A549 (cell line): ENCODE measurements at regions not wholly inside any gene's neighbourhood (a gene's known extent, or its start where the extent isn't known, plus 50 kb on each side); places are given as distances from the start of the nearest gene placed in this dataset.

Experiments used
- ATAC-seq, 2 experiments: fragments of 200-7000 bp in 1 of 2; fragments of >200 bp in 1 of 2; cut with Nextera tagmentation in 1 of 2; cut with Tn5 transposase in 1 of 2; 3 replicates each; pipeline versions ENCODE4 v1.8.0 to v1.9.1; 2018 to 2020; ENCODE audit warnings: mild to moderate bottlenecking in 1 of 2, moderate library complexity in 1 of 2
- CTCF ChIA-PET: fragments of 300-600 bp; sonication (Branson Sonifier 250); formaldehyde crosslinking; extraction: SDS; loops from one replicate; lab custom pipeline; 2021; ENCODE audit warnings: antibody characterized with exemption, inconsistent platforms; lab: Yijun Ruan, JAX
- POLR2A ChIA-PET: fragments of 350-600 bp; formaldehyde crosslinking; extraction: SDS; loops from one replicate; lab custom pipeline; 2021; ENCODE audit warnings: antibody characterized with exemption, inconsistent platforms; lab: Yijun Ruan, JAX
- DNase-seq, 2 experiments: peaks; one replicate each; pipeline versions ENCODE4 v3.0.0 to v3.0.0-alpha.2; 2011 to 2016; ENCODE audit warnings: low read depth in 1 of 2, low spot score in 1 of 2
- FAIRE-seq: peaks from 2 replicates; lab custom pipeline; 2011; peaks lifted over from hg19 to GRCh38; lab: Jason Lieb, UNC
- H3K27ac ChIP-seq, 2 experiments: fragments of >200 bp; sonication (Bioruptor Twin); formaldehyde crosslinking; 3 replicates each; pipeline ENCODE4 v1.5.1; 2016 to 2017
- H3K4me1 ChIP-seq: fragments of >200 bp; sonication (Bioruptor Twin); formaldehyde crosslinking; 3 replicates; pipeline ENCODE4 v1.6.1; 2016
- H3K4me2 ChIP-seq: fragments of >200 bp; sonication (Bioruptor Twin); formaldehyde crosslinking; 3 replicates; pipeline ENCODE4 v1.6.1; 2016
- H3K4me3 ChIP-seq: fragments of >200 bp; sonication (Bioruptor Twin); formaldehyde crosslinking; 3 replicates; pipeline ENCODE4 v1.5.1; 2016
- H3K9me3 ChIP-seq: fragments of >200 bp; sonication (Bioruptor Twin); formaldehyde crosslinking; 3 replicates; pipeline ENCODE4 v1.6.1; 2016
- BCL3 ChIP-seq: fragments of >200 bp; sonication (Bioruptor Twin); formaldehyde crosslinking; IDR thresholded peaks from 3 replicates; pipeline ENCODE4 v1.6.1; 2016
- CBX8 ChIP-seq: fragments of 200-600 bp; sonication (generic); IDR thresholded peaks from 2 replicates; pipeline ENCODE4 v1.6.1; 2016
- CHD2 ChIP-seq: fragments of 150-350 bp; IDR thresholded peaks from 2 replicates; pipeline ENCODE4 v1.6.1; 2014; ENCODE audit warnings: low read length; ENCODE audit not compliant: partially characterized antibody
- CHD4 ChIP-seq: fragments of 200-600 bp; sonication (generic); IDR thresholded peaks from 2 replicates; pipeline ENCODE4 v1.6.1; 2016; ENCODE audit warnings: antibody characterized with exemption, mild to moderate bottlenecking, borderline replicate concordance
- CTCF ChIP-seq: fragments of >200 bp; sonication (Bioruptor Twin); formaldehyde crosslinking; IDR thresholded peaks from 3 replicates; pipeline ENCODE4 v1.5.1; 2016
- E2F6 ChIP-seq: IDR thresholded peaks from 2 replicates; pipeline ENCODE4 v1.6.1; 2012; ENCODE audit warnings: low read depth, borderline replicate concordance
- EHF ChIP-seq: fragments of 250-450 bp; sonication (Bioruptor Pico); IDR thresholded peaks from 2 replicates; pipeline ENCODE4 v1.5.0; 2020; ENCODE audit warnings: mild to moderate bottlenecking
- EHMT2 ChIP-seq: fragments of 200-600 bp; sonication (generic); IDR thresholded peaks from 2 replicates; pipeline ENCODE4 v1.6.1; 2016; ENCODE audit warnings: antibody characterized with exemption, low read depth, mild to moderate bottlenecking, moderate library complexity
- ESRRA ChIP-seq: fragments of 150-350 bp; IDR thresholded peaks from 2 replicates; pipeline ENCODE4 v1.6.1; 2014; ENCODE audit warnings: mild to moderate bottlenecking, low read length, borderline replicate concordance
- FOXS1 ChIP-seq: fragments of 250-450 bp; sonication (Bioruptor Pico); IDR thresholded peaks from 2 replicates; pipeline ENCODE4 v1.5.0; 2020; ENCODE audit warnings: mild to moderate bottlenecking, moderate library complexity
- HOXB13 ChIP-seq: fragments of 250-450 bp; sonication (Bioruptor Pico); IDR thresholded peaks from 2 replicates; pipeline ENCODE4 v1.5.0; 2020; ENCODE audit warnings: low read depth, mild to moderate bottlenecking, moderate library complexity
- HOXB5 ChIP-seq: fragments of 250-450 bp; sonication (Bioruptor Pico); IDR thresholded peaks from 2 replicates; pipeline ENCODE4 v1.5.0; 2020; ENCODE audit warnings: mild to moderate bottlenecking, moderate library complexity
- MAX ChIP-seq: IDR thresholded peaks from 2 replicates; pipeline ENCODE4 v1.6.1; 2012
- MAZ ChIP-seq: fragments of 150-350 bp; IDR thresholded peaks from 2 replicates; pipeline ENCODE4 v1.6.1; 2014; ENCODE audit warnings: antibody characterized with exemption, low read depth, low read length, borderline replicate concordance
- NFE2L2 ChIP-seq: fragments of 150-350 bp; conservative IDR thresholded peaks from 2 replicates; pipeline ENCODE4 v1.6.1; 2014; ENCODE audit warnings: low read length
- NR3C1 ChIP-seq: fragments of >200 bp; sonication (Bioruptor Twin); formaldehyde crosslinking; IDR thresholded peaks from 3 replicates; pipeline ENCODE4 v1.6.1; 2017
- POLR2A ChIP-seq: IDR thresholded peaks from 2 replicates; pipeline ENCODE4 v1.6.1; 2012; ENCODE audit warnings: mild to moderate bottlenecking, low read length
- RCOR1 ChIP-seq: fragments of 150-350 bp; IDR thresholded peaks from 2 replicates; pipeline ENCODE4 v1.6.1; 2014; ENCODE audit warnings: antibody characterized with exemption, low read length, low read depth
- SMC3 ChIP-seq: fragments of >200 bp; sonication (Bioruptor Twin); formaldehyde crosslinking; IDR thresholded peaks from 3 replicates; pipeline ENCODE4 v1.6.1; 2018; ENCODE audit warnings: inconsistent platforms
- SREBF2 ChIP-seq: fragments of 450-650 bp; IDR thresholded peaks from 2 replicates; pipeline ENCODE4 v1.6.1; 2014; ENCODE audit warnings: mild to moderate bottlenecking, moderate library complexity
- ZFP36 ChIP-seq: fragments of 450-650 bp; IDR thresholded peaks from 2 replicates; pipeline ENCODE4 v1.6.1; 2014; ENCODE audit warnings: borderline replicate concordance; ENCODE audit not compliant: partially characterized antibody
- ZSCAN20 ChIP-seq: fragments of 250-450 bp; sonication (Bioruptor Pico); IDR thresholded peaks from 2 replicates; pipeline ENCODE4 v1.8.0; 2022; ENCODE audit warnings: mild to moderate bottlenecking, moderate library complexity
- WGBS: methylation state at CpG from one replicate; pipeline ENCODE4 v1.1.6; 2017; ENCODE audit errors: missing lambda C conversion rate; 5-methylcytosine and 5-hydroxymethylcytosine counted together

GRCh38 chr21:16309250-16309971 is 579.6 kb downstream of the USP25 start:
- no peak for ATAC-seq
- no peaks in the 10 kb centered on the region for H3K4me1 ChIP-seq
- TF ChIP-seq MAX (no peak), E2F6 (no peak), SREBF2 (no peak), CHD4 (no peak)
- H3K4me2 ChIP-seq, result no peak overlapping the region
- no peaks in the 10 kb centered on the region for H3K9me3 ChIP-seq
- no peak for DNase-seq
- WGBS, result 94% methylated on average over 17 of the region's 17 CpGs
- no peak overlapping the region for H3K27ac ChIP-seq
- no peak overlapping the region for H3K4me3 ChIP-seq
- FAIRE-seq, result no peak
- ChIA-PET POLR2A (no interaction called here), CTCF (no interaction called here)

- H3K4me2 ChIP-seq, result no peak overlapping the region
- no peaks in the 10 kb centered on the region for H3K9me3 ChIP-seq
- ATAC-seq (no peak), DNase-seq (no peak), FAIRE-seq (no peak)
- ChIA-PET CTCF (no interaction called here), POLR2A (no interaction called here)
- no peak overlapping the region for H3K4me3 ChIP-seq
- 86% methylated on average over 9 of the region's 9 CpGs for WGBS
- H3K27ac ChIP-seq, result no peak overlapping the region
- no peaks in the 10 kb centered on the region for H3K4me1 ChIP-seq
- TF ChIP-seq ZFP36, result no peak
- no peak for TF ChIP-seq HOXB5 (CRISPR knock-in tag)
- no peak for TF ChIP-seq BCL3
- no peak for TF ChIP-seq NFE2L2
- no peak for TF ChIP-seq MAZ
- no peak for TF ChIP-seq MAX
- TF ChIP-seq HOXB13 (CRISPR knock-in tag), result no peak
- TF ChIP-seq ZSCAN20 (CRISPR knock-in tag), result no peak
- TF ChIP-seq FOXS1 (CRISPR knock-in tag), result no peak
- TF ChIP-seq, all 56 proteins: peak for 0
Measured at GRCh38 chr21:16310176-16310575, 580.4 kb downstream of the USP25 start.

- no peaks in the 10 kb centered on the region for H3K9me3 ChIP-seq
- ATAC-seq, result no peak
- H3K4me3 ChIP-seq, result no peak overlapping the region
- CTCF ChIA-PET, result no interaction called here
- H3K27ac ChIP-seq, result no peak overlapping the region
- WGBS, result 74% methylated on average over 3 of the region's 3 CpGs
- no peak for FAIRE-seq
- H3K4me1 ChIP-seq, result no peaks in the 10 kb centered on the region
- POLR2A ChIA-PET, result no interaction called here
- H3K4me2 ChIP-seq, result no peak overlapping the region
- TF ChIP-seq EHMT2, result no peak
- no peak for TF ChIP-seq CBX8
- no peak for TF ChIP-seq CHD4
- no peak for TF ChIP-seq BCL3
- no peak for TF ChIP-seq FOXS1 (CRISPR knock-in tag)
- TF ChIP-seq SMC3, result no peak
- TF ChIP-seq ESRRA, result no peak
- TF ChIP-seq, all 56 proteins: peak for 0
- no peak for DNase-seq
Measured at GRCh38 chr21:16311229-16311628, 581.4 kb downstream of the USP25 start.

GRCh38 chr21:16312321-16312720 is 582.5 kb downstream of the USP25 start:
- H3K4me3 ChIP-seq, result no peak overlapping the region
- POLR2A ChIA-PET, result no interaction called here
- CTCF ChIA-PET, result no interaction called here
- H3K4me2 ChIP-seq, result no peak overlapping the region
- no peaks in the 10 kb centered on the region for H3K4me1 ChIP-seq
- no peak for DNase-seq
- no peaks in the 10 kb centered on the region for H3K9me3 ChIP-seq
- no peak for FAIRE-seq
- no peak overlapping the region for H3K27ac ChIP-seq
- no peak for ATAC-seq
- TF ChIP-seq ZFP36, result no peak
- TF ChIP-seq CHD4, result no peak
- TF ChIP-seq RCOR1, result no peak
- no peak for TF ChIP-seq HOXB5 (CRISPR knock-in tag)
- TF ChIP-seq POLR2A, result no peak
- no peak for TF ChIP-seq EHF (CRISPR knock-in tag)
- TF ChIP-seq ESRRA, result no peak
- TF ChIP-seq E2F6, result no peak
- TF ChIP-seq SMC3, result no peak
- TF ChIP-seq CTCF, result no peak
- TF ChIP-seq CHD2, result no peak
- TF ChIP-seq NR3C1, result no peak
